Lower lobe of right lung (tissue), 2 donors: ENCODE measurements at regions not wholly inside any gene's neighbourhood (a gene's known extent, or its start where the extent isn't known, plus 50 kb on each side); places are given as distances from the start of the nearest gene placed in this dataset.

Source experiments
- ATAC-seq, 2 donors: fragments of 200-7000 bp; cut with Tn5 transposase; one replicate each; pipeline ENCODE4 v1.9.1; 2020 to 2022; ENCODE audit warnings: mild to moderate bottlenecking in 2 of 2, moderate library complexity in 2 of 2
- DNase-seq: peaks from one replicate; pipeline ENCODE4 v3.0.0-alpha.2; 2020
- H3K27ac ChIP-seq: fragments of 200-600 bp; one replicate; pipeline ENCODE4 v1.8.0; 2022
- H3K27me3 ChIP-seq: fragments of 200-600 bp; one replicate; pipeline ENCODE4 v1.8.0; 2022; ENCODE audit warnings: low read depth
- H3K36me3 ChIP-seq: fragments of 200-600 bp; one replicate; pipeline ENCODE4 v1.8.0; 2022; ENCODE audit warnings: mild to moderate bottlenecking
- H3K4me1 ChIP-seq: fragments of 200-600 bp; one replicate; pipeline ENCODE4 v1.8.0; 2022
- H3K4me3 ChIP-seq: fragments of 200-600 bp; one replicate; pipeline ENCODE4 v1.8.0; 2022; ENCODE audit warnings: mild to moderate bottlenecking
- H3K9me3 ChIP-seq: fragments of 200-600 bp; one replicate; pipeline ENCODE4 v1.8.0; 2022
- intact Hi-C: fragments of 100-400 bp; cut with DNase I; formaldehyde crosslinking; loops from one replicate; pipeline ENCODE4 v1.11.0; 2022
- TF ChIP-seq, protein P1 (sequence below): fragments of 200-600 bp; IDR thresholded peaks from one replicate; pipeline ENCODE4 v1.8.0; 2022; ENCODE audit warnings: antibody characterized with exemption, mild to moderate bottlenecking
- donor health status: DM: no; HTN: yes; CAD: no; lungs with severe emphysema.

DNA sequence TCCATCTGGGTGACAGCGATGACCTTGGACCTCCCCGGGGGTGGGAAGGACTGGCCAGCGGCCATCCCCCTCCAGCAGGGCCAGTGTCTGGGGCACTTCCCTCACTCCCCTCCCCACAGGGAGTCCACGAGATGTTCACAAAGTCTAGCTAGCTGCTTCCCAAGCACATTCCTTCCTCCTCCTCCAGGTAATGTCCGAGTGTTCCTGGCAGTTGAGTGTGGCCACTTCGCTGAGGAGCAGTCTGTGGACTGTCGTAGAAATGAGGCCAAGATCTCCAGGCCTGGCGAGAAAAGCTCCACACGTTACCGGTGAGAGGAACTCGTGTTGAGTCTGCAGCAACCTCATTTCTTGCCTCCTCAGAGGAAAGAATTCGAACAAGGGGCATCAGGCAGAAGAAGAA is 425.5 kb downstream of the BRD1 start:
- H3K27ac ChIP-seq, result no peak overlapping the region
- TF ChIP-seq, protein P1, sequence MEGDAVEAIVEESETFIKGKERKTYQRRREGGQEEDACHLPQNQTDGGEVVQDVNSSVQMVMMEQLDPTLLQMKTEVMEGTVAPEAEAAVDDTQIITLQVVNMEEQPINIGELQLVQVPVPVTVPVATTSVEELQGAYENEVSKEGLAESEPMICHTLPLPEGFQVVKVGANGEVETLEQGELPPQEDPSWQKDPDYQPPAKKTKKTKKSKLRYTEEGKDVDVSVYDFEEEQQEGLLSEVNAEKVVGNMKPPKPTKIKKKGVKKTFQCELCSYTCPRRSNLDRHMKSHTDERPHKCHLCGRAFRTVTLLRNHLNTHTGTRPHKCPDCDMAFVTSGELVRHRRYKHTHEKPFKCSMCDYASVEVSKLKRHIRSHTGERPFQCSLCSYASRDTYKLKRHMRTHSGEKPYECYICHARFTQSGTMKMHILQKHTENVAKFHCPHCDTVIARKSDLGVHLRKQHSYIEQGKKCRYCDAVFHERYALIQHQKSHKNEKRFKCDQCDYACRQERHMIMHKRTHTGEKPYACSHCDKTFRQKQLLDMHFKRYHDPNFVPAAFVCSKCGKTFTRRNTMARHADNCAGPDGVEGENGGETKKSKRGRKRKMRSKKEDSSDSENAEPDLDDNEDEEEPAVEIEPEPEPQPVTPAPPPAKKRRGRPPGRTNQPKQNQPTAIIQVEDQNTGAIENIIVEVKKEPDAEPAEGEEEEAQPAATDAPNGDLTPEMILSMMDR, result no peak
- H3K4me3 ChIP-seq, result no peak overlapping the region
- DNase-seq, result peak; percentile 7
- H3K36me3 ChIP-seq, result no peaks in the 10 kb centered on the region
- intact Hi-C loops, result no loop called here
- no peaks in the 10 kb centered on the region for H3K4me1 ChIP-seq
- H3K27me3 ChIP-seq, result peaks cover 18% of the 10 kb centered on the region
- no peak for ATAC-seq
- H3K9me3 ChIP-seq, result no peaks in the 10 kb centered on the region

DNA sequence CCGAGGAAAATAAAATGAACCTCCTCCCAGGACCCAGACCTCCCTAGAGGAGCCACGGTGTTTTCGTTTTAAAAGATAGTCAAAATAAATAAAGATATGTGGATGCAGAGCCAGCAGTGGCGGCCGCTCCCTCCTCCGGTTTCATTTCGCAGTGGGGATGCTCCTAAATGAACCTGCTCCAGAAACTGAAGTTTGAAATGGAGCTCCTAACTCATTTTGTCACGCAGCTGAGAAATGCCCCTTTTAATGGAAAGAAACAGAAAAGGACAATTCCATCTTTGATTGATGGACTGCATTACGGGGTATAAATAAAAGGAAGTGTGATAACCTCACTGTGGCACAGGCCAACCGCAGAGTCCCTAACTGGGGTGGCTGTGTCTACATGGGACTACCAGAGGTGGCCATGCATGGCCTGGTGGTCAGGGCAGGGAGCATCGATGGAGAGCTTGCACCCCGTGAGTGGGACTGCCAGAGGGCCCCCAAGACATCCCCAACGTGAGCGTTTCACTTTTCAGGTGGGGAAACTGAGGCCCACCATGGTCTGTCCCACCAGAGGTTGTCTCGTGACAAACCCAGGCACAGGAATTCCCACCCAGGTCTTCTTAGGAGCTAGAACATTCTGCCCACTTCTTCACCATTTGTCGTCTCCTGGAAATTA is 426.6 kb downstream of the BRD1 start:
- ATAC-seq, result no peak
- no peaks in the 10 kb centered on the region for H3K4me1 ChIP-seq
- DNase-seq, result peak; percentile 11
- intact Hi-C loops, result no loop called here
- H3K4me3 ChIP-seq, result no peak overlapping the region
- no peaks in the 10 kb centered on the region for H3K9me3 ChIP-seq
- H3K36me3 ChIP-seq, result no peaks in the 10 kb centered on the region
- TF ChIP-seq, protein P1, result no peak
- peaks cover 21% of the 10 kb centered on the region for H3K27me3 ChIP-seq
- no peak overlapping the region for H3K27ac ChIP-seq

DNA sequence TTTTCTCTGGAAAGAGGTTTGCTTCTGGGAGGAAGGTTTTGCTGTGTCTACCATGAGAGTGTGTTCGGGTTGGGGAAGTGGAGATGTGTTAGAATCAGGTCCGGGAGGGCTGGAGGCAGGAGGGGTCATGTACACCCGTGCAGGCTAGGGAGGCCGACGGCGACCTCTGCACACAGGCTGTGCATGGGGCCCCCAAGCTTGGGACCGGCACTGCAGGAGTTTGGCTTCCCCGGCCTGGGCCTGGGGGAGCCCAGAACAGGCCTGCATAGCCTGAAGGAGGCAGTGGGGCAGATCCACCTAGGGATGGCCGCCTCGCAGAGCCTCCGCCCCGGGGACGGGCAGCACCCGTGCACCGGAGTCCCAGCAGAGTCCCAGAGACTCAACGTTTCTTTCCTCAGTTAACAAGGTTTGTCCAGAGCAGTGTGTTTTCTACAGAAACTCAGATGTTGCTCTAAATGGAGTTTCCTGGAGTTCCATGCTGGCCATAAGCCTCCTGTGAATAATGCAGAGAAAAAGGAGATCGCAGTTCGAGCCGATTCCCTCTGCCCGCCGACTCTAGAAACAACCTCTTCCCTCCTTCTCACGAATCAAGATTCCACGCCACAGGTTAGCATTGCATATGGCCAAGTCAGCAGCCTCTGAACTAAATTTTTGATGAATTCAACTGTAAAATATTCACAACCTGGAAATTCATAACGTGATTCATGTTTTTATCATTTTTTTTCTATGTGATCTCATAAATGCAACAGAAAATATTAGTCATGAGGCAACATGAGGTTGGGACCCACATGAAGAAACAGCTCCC is 427.3 kb downstream of the BRD1 start:
- no peaks in the 10 kb centered on the region for H3K36me3 ChIP-seq
- H3K9me3 ChIP-seq, result no peaks in the 10 kb centered on the region
- ATAC-seq, result peak in 1 of 2 donors; percentile 25
- H3K27me3 ChIP-seq, result peaks cover 26% of the 10 kb centered on the region
- DNase-seq, result peak; percentile 41
- H3K4me3 ChIP-seq, result no peak overlapping the region
- intact Hi-C loops, result no loop called here
- no peaks in the 10 kb centered on the region for H3K4me1 ChIP-seq
- no peak overlapping the region for H3K27ac ChIP-seq
- TF ChIP-seq, protein P1, result no peak

DNA sequence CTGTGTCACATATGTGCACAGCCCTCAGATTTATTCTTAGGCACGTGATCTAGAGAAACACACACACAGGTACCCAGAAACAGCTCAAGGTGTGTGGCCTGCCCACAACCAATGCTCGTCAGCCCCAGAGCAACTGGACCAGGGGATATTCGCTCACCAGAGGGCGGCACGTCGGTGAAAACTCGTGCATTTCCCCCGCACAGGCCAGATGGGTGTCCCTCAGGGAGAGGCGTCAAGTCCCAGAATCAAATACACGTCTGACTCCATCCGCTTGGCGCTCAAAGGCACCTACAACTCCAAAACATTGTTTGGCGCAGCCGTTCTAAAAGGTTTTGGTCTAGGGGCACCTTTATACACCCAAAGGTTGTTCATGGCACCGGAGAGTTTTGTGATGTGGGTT is 429.0 kb downstream of the BRD1 start:
- no peak for DNase-seq
- intact Hi-C loops, result no loop called here
- H3K27ac ChIP-seq, result no peak overlapping the region
- no peaks in the 10 kb centered on the region for H3K9me3 ChIP-seq
- TF ChIP-seq, protein P1, result no peak
- peaks cover 21% of the 10 kb centered on the region for H3K27me3 ChIP-seq
- H3K4me1 ChIP-seq, result no peaks in the 10 kb centered on the region
- H3K36me3 ChIP-seq, result no peaks in the 10 kb centered on the region
- no peak for ATAC-seq
- no peak overlapping the region for H3K4me3 ChIP-seq

DNA sequence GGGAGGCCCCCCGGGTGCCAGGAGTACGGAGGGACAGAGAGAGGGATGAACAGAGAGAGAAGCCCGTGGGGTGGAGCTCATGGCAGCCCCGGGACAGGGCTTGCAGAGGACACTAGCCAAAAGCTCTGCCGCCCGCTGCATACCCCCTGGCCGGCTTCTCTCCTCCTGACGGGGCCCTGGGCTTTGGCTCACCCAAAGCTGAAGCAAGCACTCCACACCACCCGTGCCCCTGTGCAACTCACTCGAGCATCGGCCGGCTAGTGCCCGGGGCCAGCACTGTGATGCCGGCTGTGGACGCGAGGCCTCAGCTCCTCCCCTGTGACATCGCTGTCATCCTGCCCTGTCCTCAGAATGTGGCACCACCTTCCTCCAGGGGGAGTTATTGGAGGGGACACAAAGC is 429.6 kb downstream of the BRD1 start:
- Histone ChIP-seq H3K4me3 (no peak overlapping the region), H3K9me3 (no peaks in the 10 kb centered on the region), H3K27me3 (peaks cover 22% of the 10 kb centered on the region), H3K27ac (no peak overlapping the region), H3K4me1 (no peaks in the 10 kb centered on the region), H3K36me3 (no peaks in the 10 kb centered on the region)
- ATAC-seq (no peak), DNase-seq (peak; percentile 34)
- intact Hi-C loops, result no loop called here
- TF ChIP-seq, protein P1, result no peak
